SU-DHL-6 (cell line): ENCODE measurements at regions not wholly inside any gene's neighbourhood (a gene's known extent, or its start where the extent isn't known, plus 50 kb on each side); places are given as distances from the start of the nearest gene placed in this dataset.

Experiments used
- H2AFZ ChIP-seq: fragments of 200-600 bp; sonication (generic); 2 replicates; pipeline ENCODE4 v1.6.1; 2014; ENCODE audit warnings: low read depth, mild to moderate bottlenecking, moderate library complexity, mixed read lengths, antibody characterized with exemption, low read length; ENCODE audit not compliant: severe bottlenecking
- H3F3A ChIP-seq: fragments of 200-600 bp; shearing (Covaris generic); 2 replicates; pipeline ENCODE4 v1.6.0; 2016; ENCODE audit warnings: antibody characterized with exemption, mild to moderate bottlenecking; ENCODE audit not compliant: insufficient read depth
- H3K27ac ChIP-seq: fragments of 200-600 bp; sonication (generic); 2 replicates; pipeline ENCODE4 v1.5.1; 2016; ENCODE audit warnings: low read depth, mild to moderate bottlenecking, low read length, moderate library complexity, mixed read lengths
- H3K27me3 ChIP-seq: fragments of 200-600 bp; sonication (generic), shearing (Covaris generic); 2 replicates; pipeline ENCODE4 v1.6.0; 2014; ENCODE audit warnings: mild to moderate bottlenecking, low read length
- H3K36me3 ChIP-seq: fragments of 200-600 bp; sonication (generic); 2 replicates; pipeline ENCODE4 v1.6.1; 2014; ENCODE audit warnings: mild to moderate bottlenecking, low read length, mixed read lengths
- H3K4me2 ChIP-seq: fragments of 300-600, 200-600 bp; shearing (Covaris generic), sonication (generic); 2 replicates; pipeline ENCODE4 v1.6.0; 2014; ENCODE audit warnings: low read length, low read depth, mild to moderate bottlenecking; ENCODE audit not compliant: poor library complexity, severe bottlenecking
- H3K4me3 ChIP-seq: fragments of 200-600 bp; sonication (generic); 2 replicates; pipeline ENCODE4 v1.5.1; 2014; ENCODE audit warnings: antibody characterized with exemption, low read length, mild to moderate bottlenecking, mixed read lengths; ENCODE audit not compliant: insufficient read depth, poor library complexity, severe bottlenecking
- H3K79me2 ChIP-seq: fragments of 200-600 bp; sonication (generic); 2 replicates; pipeline ENCODE4 v1.6.1; 2014; ENCODE audit warnings: mild to moderate bottlenecking, low read length, moderate library complexity; ENCODE audit not compliant: insufficient read depth
- H3K9ac ChIP-seq: fragments of 200-600 bp; sonication (generic); 2 replicates; pipeline ENCODE4 v1.7.0; 2014; ENCODE audit warnings: mild to moderate bottlenecking, low read length
- H3K9me2 ChIP-seq: fragments of 200-600 bp; sonication (generic); replicated peaks from 2 replicates; pipeline ENCODE4 v1.6.1; 2014; ENCODE audit warnings: low read length; ENCODE audit not compliant: insufficient read depth
- H3K9me3 ChIP-seq: fragments of 200-600 bp; sonication (generic); 2 replicates; pipeline ENCODE4 v1.6.1; 2014; ENCODE audit warnings: low read length, mixed read lengths; ENCODE audit not compliant: insufficient read depth
- H4K20me1 ChIP-seq: fragments of 200-600 bp; sonication (generic); 2 replicates; pipeline ENCODE4 v1.6.1; 2014; ENCODE audit warnings: low read depth, mild to moderate bottlenecking, antibody characterized with exemption, low read length, moderate library complexity, mixed read lengths
- CTCF ChIP-seq: fragments of 200-600 bp; sonication (generic); IDR thresholded peaks from one replicate; pipeline ENCODE4 v1.5.1; 2017; ENCODE audit warnings: antibody characterized with exemption, mild to moderate bottlenecking, low read length, moderate library complexity; ENCODE audit not compliant: insufficient read depth, poor library complexity, severe bottlenecking
- EZH2phosphoT487 ChIP-seq: fragments of 200-600 bp; sonication (generic), shearing (Covaris generic); conservative IDR thresholded peaks from 2 replicates; pipeline ENCODE4 v1.6.1; 2018; ENCODE audit warnings: mild to moderate bottlenecking, antibody characterized with exemption, low read length, moderate library complexity, mixed read lengths

- H3K36me3 ChIP-seq: no peaks in the 10 kb centered on the region
- no peak overlapping the region for H3K9ac ChIP-seq
- no peaks in the 10 kb centered on the region for H3K9me3 ChIP-seq
- no peaks in the 10 kb centered on the region; the same call in 1 of the 2 replicates for H3K9me2 ChIP-seq
- H2AFZ ChIP-seq: no peak overlapping the region
- H3F3A ChIP-seq: no peaks in the 10 kb centered on the region
- no peak overlapping the region for H3K4me2 ChIP-seq
- H3K4me3 ChIP-seq: no peak overlapping the region
- H3K27ac ChIP-seq: no peak overlapping the region
- TF ChIP-seq EZH2phosphoT487 (no peak), CTCF (no peak)
- no peaks in the 10 kb centered on the region for H3K79me2 ChIP-seq
- no peaks in the 10 kb centered on the region for H4K20me1 ChIP-seq
- no peaks in the 10 kb centered on the region for H3K27me3 ChIP-seq
Measured at GRCh38 chr5:125439243-125439642, 692.8 kb upstream of the ZNF608 start.

GRCh38 chr5:125440905-125441304, 694.5 kb upstream of the ZNF608 start:
- no peak overlapping the region for H3K4me3 ChIP-seq
- H3K9me2 ChIP-seq: no peaks in the 10 kb centered on the region
- no peaks in the 10 kb centered on the region for H3K36me3 ChIP-seq
- H3F3A ChIP-seq: no peaks in the 10 kb centered on the region
- H3K9me3 ChIP-seq: no peaks in the 10 kb centered on the region
- H4K20me1 ChIP-seq: no peaks in the 10 kb centered on the region
- H3K9ac ChIP-seq: no peak overlapping the region
- H3K4me2 ChIP-seq: no peak overlapping the region
- H3K27me3 ChIP-seq: no peaks in the 10 kb centered on the region
- H2AFZ ChIP-seq: no peak overlapping the region
- TF ChIP-seq CTCF (no peak), EZH2phosphoT487 (no peak)
- H3K27ac ChIP-seq: no peak overlapping the region
- no peaks in the 10 kb centered on the region for H3K79me2 ChIP-seq

GRCh38 chr5:125446986-125447385, 700.5 kb upstream of the ZNF608 start:
- Histone ChIP-seq H3K79me2 (no peaks in the 10 kb centered on the region), H3F3A (no peaks in the 10 kb centered on the region), H3K9me3 (no peaks in the 10 kb centered on the region), H2AFZ (no peak overlapping the region), H3K27me3 (no peaks in the 10 kb centered on the region), H4K20me1 (no peaks in the 10 kb centered on the region), H3K27ac (no peak overlapping the region), H3K36me3 (no peaks in the 10 kb centered on the region), H3K4me2 (no peak overlapping the region), H3K9me2 (no peaks in the 10 kb centered on the region), H3K9ac (no peak overlapping the region), H3K4me3 (no peak overlapping the region)
- TF ChIP-seq EZH2phosphoT487: no peak
- no peak for TF ChIP-seq CTCF

DNA sequence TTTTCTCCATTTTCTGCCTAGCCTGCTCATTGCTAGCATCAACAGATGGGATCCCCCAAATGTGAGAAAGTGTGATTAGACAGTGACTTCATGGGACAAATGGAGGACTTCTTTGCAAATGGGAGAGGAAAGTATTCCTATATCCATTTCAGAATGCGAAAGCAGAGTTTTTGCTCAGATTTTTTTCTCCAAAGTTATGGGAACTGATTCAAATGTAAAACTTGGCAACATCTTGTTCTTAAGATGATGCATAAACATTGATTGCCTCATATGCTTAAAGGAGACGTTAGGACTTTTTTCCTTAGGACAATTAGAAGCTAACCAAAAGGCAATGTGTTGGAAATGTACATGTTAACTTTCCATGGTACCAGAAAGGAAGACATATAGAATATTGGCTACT, 704.3 kb upstream of the ZNF608 start:
- no peak for TF ChIP-seq EZH2phosphoT487
- TF ChIP-seq CTCF: no peak
- H3K4me2 ChIP-seq: no peak overlapping the region
- no peak overlapping the region for H3K4me3 ChIP-seq
- H3K79me2 ChIP-seq: no peaks in the 10 kb centered on the region
- no peaks in the 10 kb centered on the region for H3K27me3 ChIP-seq
- no peaks in the 10 kb centered on the region for H3F3A ChIP-seq
- H2AFZ ChIP-seq: no peak overlapping the region
- no peak overlapping the region for H3K9ac ChIP-seq
- H3K36me3 ChIP-seq: no peaks in the 10 kb centered on the region
- no peaks in the 10 kb centered on the region for H4K20me1 ChIP-seq
- H3K9me3 ChIP-seq: no peaks in the 10 kb centered on the region
- no peak overlapping the region for H3K27ac ChIP-seq
- H3K9me2 ChIP-seq: no peaks in the 10 kb centered on the region
